Mesendoderm (in vitro differentiated cells): ENCODE measurements at regions not wholly inside any gene's neighbourhood (a gene's known extent, or its start where the extent isn't known, plus 50 kb on each side); places are given as distances from the start of the nearest gene placed in this dataset.

ENCODE experiments used
- DNase-seq: peaks from one replicate; pipeline ENCODE4 v3.0.0; 2013
- H2AK5ac ChIP-seq: 2 replicates; pipeline ENCODE4 v1.6.1; 2013; ENCODE audit warnings: low read length, inconsistent platforms
- H2BK120ac ChIP-seq: 2 replicates; pipeline ENCODE4 v1.6.1; 2013; ENCODE audit warnings: low read depth, mild to moderate bottlenecking, low read length, moderate library complexity, mixed read lengths
- H2BK15ac ChIP-seq: replicated peaks from 2 replicates; pipeline ENCODE4 v1.6.1; 2013; ENCODE audit warnings: low read depth, mild to moderate bottlenecking, moderate library complexity
- H2BK5ac ChIP-seq: 2 replicates; pipeline ENCODE4 v1.6.1; 2013; ENCODE audit warnings: low read length, inconsistent platforms
- H3K18ac ChIP-seq: 2 replicates; pipeline ENCODE4 v1.6.1; 2013; ENCODE audit warnings: mild to moderate bottlenecking, low read length, mixed read lengths
- H3K23ac ChIP-seq: one replicate; pipeline ENCODE4 v1.6.1; 2013; ENCODE audit warnings: low read length
- H3K27ac ChIP-seq: 2 replicates; pipeline ENCODE4 v1.5.1; 2013; ENCODE audit warnings: low read depth, mild to moderate bottlenecking, inconsistent platforms, low read length, moderate library complexity
- H3K27me3 ChIP-seq: 2 replicates; pipeline ENCODE4 v1.6.1; 2013; ENCODE audit warnings: low read length, control low read depth, mild to moderate bottlenecking, inconsistent platforms; ENCODE audit not compliant: insufficient read depth, poor library complexity
- H3K36me3 ChIP-seq: 2 replicates; pipeline ENCODE4 v1.6.1; 2013; ENCODE audit warnings: low read length, inconsistent platforms; ENCODE audit not compliant: control insufficient read depth, insufficient read depth
- H3K4ac ChIP-seq: one replicate; pipeline ENCODE4 v1.6.1; 2013; ENCODE audit warnings: low read depth, mild to moderate bottlenecking, low read length, moderate library complexity
- H3K4me1 ChIP-seq: 2 replicates; pipeline ENCODE4 v1.6.1; 2013; ENCODE audit warnings: low read depth, low read length, inconsistent platforms; ENCODE audit not compliant: control insufficient read depth
- H3K4me2 ChIP-seq: 2 replicates; pipeline ENCODE4 v1.6.1; 2013; ENCODE audit warnings: low read length
- H3K4me3 ChIP-seq: 2 replicates; pipeline ENCODE4 v1.5.1; 2013; ENCODE audit warnings: mild to moderate bottlenecking, low read length
- H3K56ac ChIP-seq: one replicate; pipeline ENCODE4 v1.6.1; 2013; ENCODE audit warnings: low read length
- H3K79me1 ChIP-seq: 2 replicates; pipeline ENCODE4 v1.6.1; 2013; ENCODE audit warnings: low read length, inconsistent platforms
- H3K79me2 ChIP-seq: 2 replicates; pipeline ENCODE4 v1.6.1; 2013; ENCODE audit warnings: mild to moderate bottlenecking, low read length; ENCODE audit not compliant: control insufficient read depth, insufficient read depth
- H3K9ac ChIP-seq: 2 replicates; pipeline ENCODE4 v1.6.1; 2013; ENCODE audit warnings: low read length, inconsistent platforms
- H4K5ac ChIP-seq: one replicate; pipeline ENCODE4 v1.6.1; 2013; ENCODE audit warnings: low read length
- H4K8ac ChIP-seq: one replicate; pipeline ENCODE4 v1.6.1; 2013; ENCODE audit warnings: low read depth, mild to moderate bottlenecking, control low read depth, low read length, moderate library complexity
- WGBS: extraction: QIAGEN DNeasy Blood & Tissue Kit; methylation state at CpG from one replicate; pipeline ENCODE4 v1.1.7; 2013; ENCODE audit warnings: low lambda C conversion rate, missing lambda C conversion rate; ENCODE audit not compliant: insufficient coverage; ENCODE audit errors: extremely low coverage; 5-methylcytosine and 5-hydroxymethylcytosine counted together

GRCh38 chr10:33461295-33461640, 126.8 kb upstream of the NRP1 start:
- Histone ChIP-seq H3K4me2 (no peak overlapping the region), H2BK15ac (no peak overlapping the region), H3K4me3 (no peak overlapping the region), H2AK5ac (no peak overlapping the region), H3K4me1 (no peaks in the 10 kb centered on the region), H3K4ac (no peak overlapping the region), H4K8ac (no peak overlapping the region), H3K36me3 (no peaks in the 10 kb centered on the region), H3K27ac (no peak overlapping the region), H3K18ac (no peak overlapping the region), H4K5ac (no peak overlapping the region), H3K27me3 (no peaks in the 10 kb centered on the region), H3K9ac (no peak overlapping the region), H3K56ac (no peak overlapping the region), H3K79me1 (no peaks in the 10 kb centered on the region), H2BK120ac (no peak overlapping the region), H3K79me2 (no peaks in the 10 kb centered on the region), H3K23ac (no peak overlapping the region), H2BK5ac (no peak overlapping the region)
- WGBS, result no CpG with 5 or more reads among the region's 2 CpGs
- no peak for DNase-seq

GRCh38 chr10:33460505-33461294, 126.2 kb upstream of the NRP1 start:
- no peak overlapping the region for H3K4ac ChIP-seq
- H3K4me3 ChIP-seq, result no peak overlapping the region
- no peak overlapping the region for H3K27ac ChIP-seq
- no peak overlapping the region for H3K4me2 ChIP-seq
- no peak overlapping the region for H3K18ac ChIP-seq
- H3K4me1 ChIP-seq, result no peaks in the 10 kb centered on the region
- H3K23ac ChIP-seq, result no peak overlapping the region
- H2BK15ac ChIP-seq, result no peak overlapping the region
- H3K27me3 ChIP-seq, result no peaks in the 10 kb centered on the region
- no peak overlapping the region for H2BK120ac ChIP-seq
- DNase-seq, result peak; percentile 88
- no peak overlapping the region for H2BK5ac ChIP-seq
- no peak overlapping the region for H4K5ac ChIP-seq
- H2AK5ac ChIP-seq, result no peak overlapping the region
- no peaks in the 10 kb centered on the region for H3K79me1 ChIP-seq
- H3K36me3 ChIP-seq, result no peaks in the 10 kb centered on the region
- WGBS, result no CpG with 5 or more reads among the region's 5 CpGs
- no peak overlapping the region for H3K9ac ChIP-seq
- no peaks in the 10 kb centered on the region for H3K79me2 ChIP-seq
- H3K56ac ChIP-seq, result no peak overlapping the region
- no peak overlapping the region for H4K8ac ChIP-seq

GRCh38 chr10:33459602-33460001, 125.1 kb upstream of the NRP1 start:
- no peak for DNase-seq
- Histone ChIP-seq H4K5ac (no peak overlapping the region), H3K4me1 (no peaks in the 10 kb centered on the region), H3K4ac (no peak overlapping the region), H3K27me3 (no peaks in the 10 kb centered on the region), H3K23ac (no peak overlapping the region), H4K8ac (no peak overlapping the region), H3K79me2 (no peaks in the 10 kb centered on the region), H3K18ac (no peak overlapping the region), H2BK120ac (no peak overlapping the region), H2BK5ac (no peak overlapping the region), H3K79me1 (no peaks in the 10 kb centered on the region), H3K4me3 (no peak overlapping the region), H2BK15ac (no peak overlapping the region), H3K56ac (no peak overlapping the region), H2AK5ac (no peak overlapping the region), H3K4me2 (no peak overlapping the region), H3K36me3 (no peaks in the 10 kb centered on the region), H3K9ac (no peak overlapping the region), H3K27ac (no peak overlapping the region)
- no CpG with 5 or more reads among the region's 5 CpGs for WGBS

GRCh38 chr10:33455029-33455428, 120.6 kb upstream of the NRP1 start:
- Histone ChIP-seq H3K4me2 (no peak overlapping the region), H3K79me2 (no peaks in the 10 kb centered on the region), H2BK5ac (no peak overlapping the region), H3K27ac (no peak overlapping the region), H2BK15ac (no peak overlapping the region), H3K27me3 (no peaks in the 10 kb centered on the region), H3K79me1 (no peaks in the 10 kb centered on the region), H4K5ac (no peak overlapping the region), H3K23ac (no peak overlapping the region), H3K4me1 (no peaks in the 10 kb centered on the region), H3K56ac (no peak overlapping the region), H3K4ac (no peak overlapping the region), H3K4me3 (no peak overlapping the region), H3K36me3 (no peaks in the 10 kb centered on the region), H4K8ac (no peak overlapping the region), H3K9ac (no peak overlapping the region), H2BK120ac (no peak overlapping the region), H2AK5ac (no peak overlapping the region), H3K18ac (no peak overlapping the region)
- no peak for DNase-seq
- no CpG with 5 or more reads among the region's 2 CpGs for WGBS

GRCh38 chr10:33454554-33454953, 120.1 kb upstream of the NRP1 start:
- Histone ChIP-seq H3K27me3 (no peaks in the 10 kb centered on the region), H3K4me1 (no peaks in the 10 kb centered on the region), H3K18ac (no peak overlapping the region), H3K4me3 (no peak overlapping the region), H2AK5ac (no peak overlapping the region), H3K79me1 (no peaks in the 10 kb centered on the region), H2BK120ac (no peak overlapping the region), H4K5ac (no peak overlapping the region), H3K56ac (no peak overlapping the region), H3K4me2 (no peak overlapping the region), H3K23ac (no peak overlapping the region), H2BK5ac (no peak overlapping the region), H3K9ac (no peak overlapping the region), H3K4ac (no peak overlapping the region), H3K79me2 (no peaks in the 10 kb centered on the region), H3K27ac (no peak overlapping the region), H2BK15ac (no peak overlapping the region), H3K36me3 (no peaks in the 10 kb centered on the region), H4K8ac (no peak overlapping the region)
- no peak for DNase-seq
- no CpG with 5 or more reads among the region's 2 CpGs for WGBS
